Head of caudate nucleus (tissue), 42 donors: ENCODE measurements at regions not wholly inside any gene's neighbourhood (a gene's known extent, or its start where the extent isn't known, plus 50 kb on each side); places are given as distances from the start of the nearest gene placed in this dataset.

ENCODE experiments used
- DNase-seq, 42 donors: peaks; one replicate each; pipeline versions ENCODE4 v3.0.0 to v3.0.0-alpha.2; 2020 to 2021; ENCODE audit warnings: mixed read lengths in 7 of 42
- intact Hi-C: fragments of 100-400 bp; cut with DNase I; formaldehyde crosslinking; loops from one replicate; pipeline ENCODE4 v1.15.0; 2022

- intact Hi-C loops = no loop called here
- no peak for DNase-seq
These were observed 53.8 kb upstream of the VCX start for GRCh38 chrX:7789200-7789599.

DNA sequence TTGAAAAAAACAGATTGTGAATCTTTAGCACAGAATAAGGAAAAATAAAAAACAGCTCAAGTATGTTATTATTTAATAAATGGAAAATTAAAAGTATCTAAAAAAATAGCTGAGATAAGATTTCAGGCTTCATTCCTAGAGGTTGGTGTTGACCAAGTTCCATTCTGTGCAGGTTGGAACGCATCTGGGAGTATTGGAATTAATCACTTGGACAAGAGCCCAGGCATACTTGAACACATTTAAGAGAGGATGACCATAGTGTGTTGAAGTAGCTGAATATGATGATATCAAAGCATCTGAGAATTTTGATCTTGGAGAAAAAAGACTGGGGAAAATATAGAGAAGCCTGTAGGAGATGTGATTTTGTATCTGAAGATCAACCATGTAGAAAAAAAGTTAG, 54.6 kb upstream of the VCX start:
- DNase-seq = no peak
- intact Hi-C loops = no loop called here

DNA sequence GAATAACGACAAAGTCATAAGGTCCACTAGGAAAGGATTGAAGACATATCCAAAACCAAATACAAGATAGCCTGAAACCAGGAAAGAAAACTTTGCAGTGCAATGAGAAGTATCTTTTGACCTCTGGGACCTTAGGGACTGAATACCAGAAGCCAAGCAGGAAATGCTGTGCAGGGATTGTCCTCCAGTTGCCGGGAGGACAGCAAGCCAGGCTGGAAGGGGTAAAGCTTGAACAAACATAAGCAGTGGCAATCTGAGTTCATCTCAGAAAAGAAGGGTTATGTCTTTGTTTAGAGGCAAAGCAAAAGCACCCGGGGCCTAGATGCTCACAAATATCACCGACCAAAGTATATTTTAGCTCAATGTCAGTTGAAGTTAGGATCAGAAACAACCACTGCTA, 55.3 kb upstream of the VCX start:
- intact Hi-C loops = no loop called here
- no peak for DNase-seq

- intact Hi-C loops = no loop called here
- DNase-seq = no peak
These were observed 58.4 kb upstream of the VCX start for GRCh38 chrX:7784580-7784979.

GRCh38 chrX:7779644-7780043, 63.3 kb upstream of the VCX start:
- no peak for DNase-seq
- intact Hi-C loops = no loop called here

GRCh38 chrX:7775987-7776386, 67.0 kb upstream of the VCX start:
- DNase-seq = no peak
- intact Hi-C loops = no loop called here

DNA sequence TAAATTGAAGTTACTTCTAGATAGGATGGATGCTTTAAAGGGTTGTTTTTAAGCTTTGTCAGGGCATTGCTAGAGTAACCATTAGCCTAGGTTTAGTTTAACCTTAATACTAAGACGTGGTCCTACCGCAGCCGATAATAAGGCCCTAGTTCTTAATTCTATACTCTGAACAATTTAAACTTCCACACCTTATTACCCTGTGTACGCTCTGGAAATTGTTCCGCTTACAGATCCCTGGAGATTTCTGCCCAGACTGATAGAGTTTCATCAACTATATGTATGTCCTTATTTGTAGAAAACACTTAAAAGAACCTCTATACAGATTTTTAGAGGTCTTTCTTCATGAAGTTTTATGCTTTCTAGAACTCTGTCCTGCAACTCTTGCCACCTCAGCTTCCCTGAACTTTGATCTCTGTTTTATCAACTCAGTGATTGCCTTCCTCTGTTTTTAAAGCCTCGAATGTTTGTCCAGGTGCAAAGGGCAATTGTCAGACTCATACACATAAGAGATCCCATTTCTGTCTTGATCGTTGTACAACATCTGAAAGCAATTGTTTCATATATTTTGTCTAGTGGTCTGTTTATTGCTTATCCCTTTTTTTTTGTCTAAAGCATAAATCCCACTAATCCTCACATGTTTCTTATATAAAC, 71.1 kb upstream of the VCX start:
- no peak for DNase-seq
- intact Hi-C loops = no loop called here

- intact Hi-C loops = no loop called here
- no peak for DNase-seq
These were observed 83.1 kb upstream of the VCX start for GRCh38 chrX:7759830-7760229.

GRCh38 chrX:7746856-7747255, 96.1 kb upstream of the VCX start:
- intact Hi-C loops = no loop called here
- no peak for DNase-seq

DNA sequence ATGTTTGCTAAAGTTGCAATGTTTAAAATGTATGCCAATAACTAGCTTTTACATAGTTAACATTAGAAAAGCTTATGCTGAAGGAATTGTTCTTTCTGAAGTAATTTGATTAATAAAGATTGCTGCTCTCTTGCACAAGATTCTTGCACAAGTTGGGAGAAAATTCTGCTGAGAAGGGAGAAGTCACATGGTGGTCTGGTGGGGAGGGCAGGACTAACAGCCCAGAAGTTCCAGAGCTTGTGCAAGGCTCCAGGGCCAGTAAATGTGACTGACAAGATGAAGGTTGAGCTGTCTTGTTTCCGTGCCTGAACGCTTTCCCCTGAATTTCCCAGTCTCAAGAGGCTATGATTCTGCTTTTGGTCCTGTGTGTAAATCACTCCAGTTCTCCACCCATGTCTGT, 112.9 kb upstream of the VCX start:
- no peak for DNase-seq
- intact Hi-C loops = no loop called here

DNA sequence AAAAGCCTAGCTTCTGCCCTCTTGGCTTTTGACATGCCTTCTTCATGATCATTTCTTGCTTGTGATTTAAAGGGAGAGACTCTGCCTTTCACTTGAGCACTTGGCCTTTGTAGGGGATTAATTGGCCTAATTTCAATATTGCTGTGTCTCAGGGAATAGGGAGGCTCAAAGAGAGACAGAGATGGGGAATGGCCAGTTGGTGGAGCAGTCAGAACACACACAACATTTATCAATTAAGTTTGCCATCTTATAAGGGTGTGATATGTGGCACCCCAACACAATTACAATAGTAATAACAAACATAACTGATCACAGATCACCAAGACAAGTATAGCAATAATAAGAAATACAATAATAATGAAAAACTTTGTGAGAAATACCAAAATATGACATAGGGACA, 122.5 kb upstream of the VCX start:
- DNase-seq = no peak
- intact Hi-C loops = no loop called here

- intact Hi-C loops = no loop called here
- DNase-seq = no peak
These were observed 128.6 kb upstream of the VCX start for GRCh38 chrX:7714351-7714750.

- intact Hi-C loops = no loop called here
- DNase-seq = no peak
These were observed 131.8 kb upstream of the VCX start for GRCh38 chrX:7711167-7711566.

DNA sequence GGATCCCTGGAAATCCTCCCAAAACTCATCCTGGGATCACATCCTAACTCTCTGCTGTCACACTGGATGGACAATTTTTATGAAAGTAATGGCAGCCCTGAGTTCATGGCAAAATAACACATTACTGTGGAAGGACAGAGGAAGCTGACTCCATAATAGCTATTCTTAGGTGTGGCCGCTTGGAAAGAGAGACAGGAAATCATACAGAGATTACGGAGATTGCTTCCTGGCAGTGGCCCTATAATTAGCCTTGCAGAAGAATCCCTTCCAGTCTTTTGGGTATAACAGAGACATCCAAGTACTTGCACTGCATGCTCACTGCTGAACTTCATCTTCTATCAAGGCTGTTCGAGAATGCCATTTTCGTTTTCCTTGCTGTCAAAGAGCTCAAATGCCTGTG, 133.1 kb upstream of the VCX start:
- DNase-seq = no peak
- intact Hi-C loops = no loop called here

DNA sequence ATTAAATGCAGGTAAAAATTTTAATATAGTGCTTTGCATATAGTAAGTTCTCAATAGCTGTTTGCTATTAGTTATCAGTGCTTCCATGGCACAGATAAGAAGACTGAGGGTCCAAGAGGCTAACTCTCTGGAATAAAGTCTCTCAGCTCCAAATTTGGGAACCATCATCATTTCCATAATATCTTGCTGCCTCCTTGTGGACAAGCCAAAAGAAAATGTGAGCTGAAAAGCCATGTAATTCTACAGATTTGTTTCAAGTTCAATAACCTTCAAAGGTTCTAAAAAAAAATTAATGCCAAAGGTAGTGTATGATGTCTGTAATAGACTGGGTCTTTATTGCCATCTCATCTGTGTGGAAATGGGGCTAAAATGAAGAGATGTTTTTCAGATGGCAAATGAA, 136.9 kb upstream of the VCX start:
- intact Hi-C loops = no loop called here
- peak in 1 of 42 donors; percentile 3 for DNase-seq

DNA sequence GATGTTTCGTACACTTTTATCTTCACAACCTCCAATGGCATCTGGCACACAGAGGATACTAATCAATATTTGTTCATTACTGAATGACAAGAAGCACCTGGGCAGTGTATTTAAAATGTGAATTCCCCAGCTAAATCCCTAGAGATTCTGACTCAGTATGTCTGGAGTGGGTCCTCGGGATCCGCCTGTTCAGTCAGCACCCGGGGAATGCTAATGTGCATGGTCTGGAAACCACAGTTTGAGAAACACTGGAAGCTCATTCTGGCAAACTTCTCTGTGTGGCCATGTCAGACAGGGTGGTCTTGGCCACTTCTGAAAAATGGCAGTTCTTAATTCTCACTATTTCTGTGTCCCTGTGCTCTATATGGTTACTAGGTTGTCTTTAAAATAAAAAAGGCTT, 138.8 kb upstream of the VCX start:
- intact Hi-C loops = no loop called here
- DNase-seq = no peak

DNA sequence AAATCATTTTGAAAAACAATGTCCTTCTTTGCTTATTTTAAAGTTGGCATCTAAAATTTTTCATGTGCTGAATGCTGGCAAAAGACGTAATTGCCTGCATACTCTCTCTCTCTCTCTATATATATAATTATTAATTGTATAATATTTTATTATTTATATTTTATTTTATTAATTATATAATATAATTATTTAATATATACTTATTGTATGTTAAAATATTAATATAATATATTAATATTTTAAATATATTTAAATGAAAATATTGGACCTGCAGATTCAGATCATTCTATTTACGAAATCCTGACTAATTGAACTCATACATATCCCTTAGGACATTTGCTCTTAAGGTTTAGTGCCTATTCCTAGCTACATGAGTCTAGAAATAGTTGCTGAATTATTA, 144.7 kb upstream of the VCX start:
- no peak for DNase-seq
- intact Hi-C loops = no loop called here

- DNase-seq = no peak
These were observed 152.1 kb upstream of the VCX start for GRCh38 chrX:7690842-7691241.

GRCh38 chrX:7689791-7690412, 153.1 kb upstream of the VCX start:
- no peak for DNase-seq
- intact Hi-C loops = no loop called here

More at GRCh38 chrX:7690842-7691241, 152.1 kb upstream of the VCX start:
- intact Hi-C loops = no loop called here

GRCh38 chrX:7680181-7680580, 162.8 kb upstream of the VCX start:
- DNase-seq = no peak
- intact Hi-C loops = no loop called here

GRCh38 chrX:7654316-7654715, 188.7 kb upstream of the VCX start:
- intact Hi-C loops = no loop called here
- no peak for DNase-seq

- no peak for DNase-seq
- intact Hi-C loops = no loop called here
These were observed 195.1 kb upstream of the VCX start for GRCh38 chrX:7647831-7648230.
